C4-2B (cell line): ENCODE measurements at regions not wholly inside any gene's neighbourhood (a gene's known extent, or its start where the extent isn't known, plus 50 kb on each side); places are given as distances from the start of the nearest gene placed in this dataset.

Experiments used
- H3K27ac ChIP-seq: fragments of 450-650 bp; 2 replicates; pipeline ENCODE4 v1.5.1; 2017
- ZFX ChIP-seq: fragments of 450-650 bp; IDR thresholded peaks from 2 replicates; pipeline ENCODE4 v1.6.1; 2017
- TF ChIP-seq, protein P1 (sequence below): fragments of 450-650 bp; conservative IDR thresholded peaks from 2 replicates; pipeline ENCODE4 v1.5.1; 2017; ENCODE audit warnings: mild to moderate bottlenecking

DNA sequence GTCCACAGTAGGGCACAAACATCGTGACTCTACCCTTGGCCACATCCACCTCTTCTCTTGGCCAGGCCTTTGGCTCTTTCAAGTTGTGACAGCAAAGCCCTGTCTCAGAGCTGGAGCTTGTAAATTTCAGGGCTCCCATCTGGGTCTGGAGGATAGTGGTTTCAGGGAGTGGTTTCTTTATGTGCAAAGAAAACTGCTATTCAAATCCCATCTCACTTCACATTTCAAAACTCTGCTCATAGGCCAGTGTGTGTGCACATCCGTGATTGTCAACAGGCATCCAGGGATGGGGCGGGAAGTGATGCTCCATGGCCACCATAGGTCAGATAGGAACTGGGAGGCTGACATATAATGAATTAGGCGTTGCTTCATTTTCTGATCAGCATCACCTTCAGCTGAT is 107.8 kb upstream of the IL12B start:
- no peak overlapping the region for H3K27ac ChIP-seq
- TF ChIP-seq ZFX: no peak
- TF ChIP-seq, protein P1, sequence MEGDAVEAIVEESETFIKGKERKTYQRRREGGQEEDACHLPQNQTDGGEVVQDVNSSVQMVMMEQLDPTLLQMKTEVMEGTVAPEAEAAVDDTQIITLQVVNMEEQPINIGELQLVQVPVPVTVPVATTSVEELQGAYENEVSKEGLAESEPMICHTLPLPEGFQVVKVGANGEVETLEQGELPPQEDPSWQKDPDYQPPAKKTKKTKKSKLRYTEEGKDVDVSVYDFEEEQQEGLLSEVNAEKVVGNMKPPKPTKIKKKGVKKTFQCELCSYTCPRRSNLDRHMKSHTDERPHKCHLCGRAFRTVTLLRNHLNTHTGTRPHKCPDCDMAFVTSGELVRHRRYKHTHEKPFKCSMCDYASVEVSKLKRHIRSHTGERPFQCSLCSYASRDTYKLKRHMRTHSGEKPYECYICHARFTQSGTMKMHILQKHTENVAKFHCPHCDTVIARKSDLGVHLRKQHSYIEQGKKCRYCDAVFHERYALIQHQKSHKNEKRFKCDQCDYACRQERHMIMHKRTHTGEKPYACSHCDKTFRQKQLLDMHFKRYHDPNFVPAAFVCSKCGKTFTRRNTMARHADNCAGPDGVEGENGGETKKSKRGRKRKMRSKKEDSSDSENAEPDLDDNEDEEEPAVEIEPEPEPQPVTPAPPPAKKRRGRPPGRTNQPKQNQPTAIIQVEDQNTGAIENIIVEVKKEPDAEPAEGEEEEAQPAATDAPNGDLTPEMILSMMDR: no peak

DNA sequence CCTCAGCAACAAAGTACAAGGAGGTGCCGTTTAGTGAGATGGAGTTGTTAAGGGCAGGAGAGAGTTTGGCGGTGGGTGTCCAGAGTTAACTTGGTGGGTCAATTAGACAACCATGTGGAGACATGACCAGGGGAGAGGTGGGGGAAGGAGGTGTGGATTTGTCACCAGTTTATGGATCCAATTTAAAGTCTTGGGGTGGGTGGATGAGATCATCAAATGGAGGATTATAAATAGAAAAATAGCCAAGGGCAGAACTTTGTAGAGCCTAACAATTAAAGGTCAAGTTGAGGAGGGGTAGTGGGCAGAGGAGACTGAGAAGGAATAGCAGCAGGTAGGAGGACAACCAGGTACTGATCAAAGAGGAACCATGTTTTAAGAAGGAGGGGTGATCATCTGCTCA is 108.7 kb upstream of the IL12B start:
- no peak overlapping the region for H3K27ac ChIP-seq
- TF ChIP-seq, protein P1: no peak

DNA sequence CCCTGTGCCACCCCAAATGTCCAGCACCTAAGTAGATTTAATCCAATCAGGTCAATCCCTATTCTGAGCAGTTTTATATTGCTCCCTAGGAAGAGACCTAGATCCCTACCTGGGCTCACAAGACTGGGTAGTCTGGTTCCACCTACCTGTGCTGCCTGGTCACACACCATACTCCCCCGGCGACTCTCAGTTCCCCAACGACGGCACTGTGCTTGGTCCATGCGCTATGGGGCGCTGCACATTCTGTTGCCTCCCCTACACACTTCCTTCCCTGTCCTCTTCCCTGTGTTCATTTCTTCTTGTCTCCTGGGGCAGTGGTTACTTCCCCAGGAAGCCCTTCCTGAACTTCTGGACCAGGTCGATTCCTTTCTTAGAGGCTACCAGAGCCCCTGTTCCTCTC is 109.9 kb upstream of the IL12B start:
- no peak for TF ChIP-seq ZFX
- TF ChIP-seq, protein P1: no peak
- H3K27ac ChIP-seq: no peak overlapping the region

DNA sequence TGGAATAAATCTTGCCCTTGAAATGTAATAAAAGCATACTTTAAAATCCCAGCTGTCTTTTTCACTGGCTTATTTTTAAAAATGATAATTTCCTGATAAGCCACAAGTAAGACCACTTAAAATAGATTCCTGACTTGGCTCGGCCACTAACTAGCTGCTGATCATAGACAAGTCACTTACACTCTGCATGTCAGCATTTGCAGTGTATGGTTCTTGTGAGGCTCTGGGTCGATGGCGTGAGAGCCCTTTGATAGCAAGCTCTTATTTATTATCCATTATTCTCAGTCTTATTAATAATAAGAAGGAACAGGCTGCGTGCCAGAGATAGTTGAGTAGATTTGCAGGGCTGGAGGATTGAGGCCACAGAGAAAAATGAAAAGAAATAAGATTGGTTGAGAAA is 110.7 kb upstream of the IL12B start:
- TF ChIP-seq ZFX: no peak
- TF ChIP-seq, protein P1: no peak
- no peak overlapping the region for H3K27ac ChIP-seq

DNA sequence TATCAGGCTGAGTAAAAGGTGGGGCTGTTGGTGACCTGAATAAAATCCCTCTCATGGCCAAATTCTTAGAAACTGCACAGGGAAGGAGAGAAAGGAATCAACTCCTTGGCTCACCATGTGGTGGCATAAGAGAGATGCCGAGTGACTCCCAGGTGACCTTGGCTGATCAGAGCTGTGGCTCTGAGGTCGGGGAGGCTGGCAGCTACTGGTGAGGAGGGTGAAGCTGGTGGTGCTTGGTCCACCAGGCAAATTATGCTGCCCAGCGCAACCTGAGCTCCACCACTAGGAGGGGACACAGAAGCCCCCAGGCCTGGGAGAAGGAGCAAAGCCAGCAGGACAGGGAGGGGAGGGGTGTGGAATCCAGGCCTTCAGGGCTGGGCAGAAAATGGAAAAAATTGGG is 111.2 kb upstream of the IL12B start:
- TF ChIP-seq, protein P1: peak; percentile 41
- TF ChIP-seq ZFX: no peak
- no peak overlapping the region for H3K27ac ChIP-seq

DNA sequence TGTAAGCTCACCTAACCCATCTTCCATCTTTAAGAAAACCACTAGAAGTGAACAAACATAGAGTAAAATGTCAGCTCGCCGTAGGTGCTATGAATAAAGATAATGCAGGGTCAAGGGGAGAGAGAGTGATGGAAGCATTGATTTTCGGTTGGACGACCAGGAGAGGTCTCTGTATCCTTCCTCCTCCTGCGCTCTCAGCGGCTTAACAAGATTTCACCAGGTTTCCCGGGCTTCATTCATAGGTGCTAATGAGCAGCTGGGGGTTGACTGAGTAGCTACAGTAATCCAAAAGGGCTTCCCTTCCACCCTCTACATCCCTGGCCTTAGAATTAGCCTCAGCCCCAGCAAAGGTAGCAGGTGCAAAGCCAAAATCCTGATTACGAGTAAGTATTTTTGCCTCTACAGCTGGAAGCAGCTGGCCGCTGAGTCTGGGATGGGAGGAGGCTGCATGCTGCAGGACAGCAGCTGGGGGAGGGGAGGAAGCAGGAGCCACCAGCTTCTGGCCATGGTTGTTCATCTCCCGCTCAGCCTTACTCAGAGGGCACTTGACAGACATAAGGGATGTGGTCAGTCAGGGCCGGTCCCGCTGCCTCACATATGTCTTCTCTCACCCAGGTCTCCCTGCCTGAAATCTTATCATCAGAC is 112.0 kb upstream of the IL12B start:
- TF ChIP-seq ZFX: no peak

DNA sequence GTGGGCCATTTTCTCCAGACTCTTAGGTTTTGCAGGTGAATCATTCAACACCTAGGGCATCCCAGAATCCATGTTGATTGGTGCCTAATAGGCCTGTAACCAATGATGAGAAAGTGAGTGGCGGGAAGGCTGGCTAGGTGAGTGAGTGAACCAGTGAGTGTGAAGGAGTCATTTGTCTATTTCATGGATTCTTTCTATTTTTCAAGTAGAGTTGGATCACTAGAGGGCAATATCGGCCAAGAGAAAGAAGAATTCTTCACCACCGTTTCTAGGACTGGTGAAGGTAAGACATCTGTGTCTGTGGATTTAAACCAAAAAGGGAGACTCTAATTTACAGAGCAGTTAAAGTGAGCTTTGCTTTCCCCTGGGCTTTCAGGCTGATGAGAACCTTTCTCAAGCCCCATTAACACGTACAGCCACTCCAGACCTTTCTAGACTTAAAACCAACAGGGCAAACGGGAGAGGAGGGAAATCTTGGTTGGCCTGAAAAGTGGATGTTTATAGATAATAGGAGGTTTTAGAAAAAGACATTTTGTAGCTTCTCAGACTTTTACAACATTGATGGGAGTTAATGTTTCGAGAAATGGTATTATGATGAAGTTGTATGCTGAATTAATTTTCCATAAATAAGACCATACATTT is 114.3 kb upstream of the IL12B start:
- H3K27ac ChIP-seq: no peak overlapping the region
- no peak for TF ChIP-seq ZFX
- TF ChIP-seq, protein P1: peak; percentile 44

More for the DNA sequence above, 112.0 kb upstream of the IL12B start:
- H3K27ac ChIP-seq: no peak overlapping the region

DNA sequence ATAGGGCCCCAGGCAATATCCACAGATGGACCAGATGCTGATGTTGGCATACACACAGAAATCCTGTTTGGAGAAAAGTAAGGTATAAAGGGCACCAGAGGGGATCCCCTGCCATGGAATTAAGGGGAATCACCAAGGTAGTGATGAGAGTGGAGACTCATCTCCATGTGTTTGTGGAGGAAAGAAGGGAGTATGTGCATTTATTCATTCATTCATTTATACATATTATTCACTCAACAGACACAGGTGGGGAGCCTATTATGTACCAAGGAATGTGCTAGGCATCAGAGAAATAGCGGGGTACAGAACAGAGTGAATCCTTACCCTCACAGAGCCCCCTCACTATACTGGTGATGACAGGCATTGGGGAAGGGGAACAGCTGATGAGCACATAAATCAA is 116.8 kb upstream of the IL12B start:
- H3K27ac ChIP-seq: no peak overlapping the region
- TF ChIP-seq, protein P1: no peak
- TF ChIP-seq ZFX: no peak
